Trophoblast cell (in vitro differentiated cells and primary cell): ENCODE measurements at regions not wholly inside any gene's neighbourhood (a gene's known extent, or its start where the extent isn't known, plus 50 kb on each side); places are given as distances from the start of the nearest gene placed in this dataset.

ENCODE experiments used
- DNase-seq, 2 donors: peaks; one replicate each; pipeline ENCODE4 v3.0.0-alpha.2; 2016
- H2AFZ ChIP-seq: 2 replicates; pipeline ENCODE4 v1.6.1; 2013; ENCODE audit warnings: low read length, moderate library complexity, mild to moderate bottlenecking; ENCODE audit not compliant: insufficient read depth, poor library complexity
- H2AK5ac ChIP-seq: 2 replicates; pipeline ENCODE4 v1.6.1; 2013; ENCODE audit warnings: mild to moderate bottlenecking, low read length
- H2BK120ac ChIP-seq: 2 replicates; pipeline ENCODE4 v1.6.1; 2013; ENCODE audit warnings: low read length, mild to moderate bottlenecking, moderate library complexity; ENCODE audit not compliant: insufficient read depth, poor library complexity
- H2BK12ac ChIP-seq: 2 replicates; pipeline ENCODE4 v1.6.1; 2013; ENCODE audit warnings: mild to moderate bottlenecking, low read length, moderate library complexity
- H2BK5ac ChIP-seq: 2 replicates; pipeline ENCODE4 v1.6.1; 2013; ENCODE audit warnings: low read length, low read depth, moderate library complexity, mild to moderate bottlenecking; ENCODE audit not compliant: poor library complexity
- H3K14ac ChIP-seq: 2 replicates; pipeline ENCODE4 v1.6.1; 2013; ENCODE audit warnings: mild to moderate bottlenecking, low read length
- H3K18ac ChIP-seq: 2 replicates; pipeline ENCODE4 v1.6.1; 2013; ENCODE audit warnings: mild to moderate bottlenecking, low read length
- H3K23ac ChIP-seq: 2 replicates; pipeline ENCODE4 v1.6.1; 2013; ENCODE audit warnings: low read length
- H3K27ac ChIP-seq: 2 replicates; pipeline ENCODE4 v1.5.1; 2013; ENCODE audit warnings: low read depth, mild to moderate bottlenecking, inconsistent platforms, low read length, moderate library complexity
- H3K27me3 ChIP-seq: 2 replicates; pipeline ENCODE4 v1.6.1; 2013; ENCODE audit warnings: inconsistent platforms, mild to moderate bottlenecking, low read length, moderate library complexity; ENCODE audit not compliant: insufficient read depth
- H3K36me3 ChIP-seq, 2 experiments: 1 replicate in 1 of 2; 2 replicates in 1 of 2; pipeline ENCODE4 v1.6.1; 2013; ENCODE audit warnings: low read length in 2 of 2, mild to moderate bottlenecking in 2 of 2, moderate library complexity in 1 of 2; ENCODE audit not compliant: insufficient read depth in 2 of 2, control insufficient read depth in 1 of 2
- H3K4ac ChIP-seq: 2 replicates; pipeline ENCODE4 v1.6.1; 2013; ENCODE audit warnings: low read depth, mild to moderate bottlenecking, low read length, moderate library complexity
- H3K4me1 ChIP-seq, 2 experiments: 1 replicate in 1 of 2; 2 replicates in 1 of 2; pipeline ENCODE4 v1.6.1; 2013; ENCODE audit warnings: low read length in 2 of 2, mild to moderate bottlenecking in 2 of 2, moderate library complexity in 1 of 2; ENCODE audit not compliant: insufficient read depth in 2 of 2, control insufficient read depth in 1 of 2
- H3K4me2 ChIP-seq: 2 replicates; pipeline ENCODE4 v1.6.1; 2013; ENCODE audit warnings: inconsistent platforms, mild to moderate bottlenecking, low read length, moderate library complexity
- H3K4me3 ChIP-seq: 2 replicates; pipeline ENCODE4 v1.5.1; 2013; ENCODE audit warnings: mild to moderate bottlenecking, low read depth, low read length, inconsistent platforms
- H3K79me1 ChIP-seq: one replicate; pipeline ENCODE4 v1.6.1; 2013; ENCODE audit warnings: low read length
- H3K79me2 ChIP-seq: 2 replicates; pipeline ENCODE4 v1.6.1; 2013; ENCODE audit warnings: low read length, mild to moderate bottlenecking; ENCODE audit not compliant: control insufficient read depth, insufficient read depth, poor library complexity
- H3K9ac ChIP-seq: 2 replicates; pipeline ENCODE4 v1.6.1; 2013; ENCODE audit warnings: mild to moderate bottlenecking, low read length
- H3K9me3 ChIP-seq: 2 replicates; pipeline ENCODE4 v1.6.1; 2013; ENCODE audit warnings: low read depth, mild to moderate bottlenecking, control low read depth, inconsistent platforms, low read length; ENCODE audit not compliant: insufficient read depth
- H4K12ac ChIP-seq: 2 replicates; pipeline ENCODE4 v1.6.1; 2013; ENCODE audit warnings: low read depth, mild to moderate bottlenecking, low read length, moderate library complexity
- H4K8ac ChIP-seq: 2 replicates; pipeline ENCODE4 v1.6.1; 2013; ENCODE audit warnings: low read depth, mild to moderate bottlenecking, low read length, moderate library complexity
- H4K91ac ChIP-seq: one replicate; pipeline ENCODE4 v1.6.1; 2013; ENCODE audit warnings: low read depth, mild to moderate bottlenecking, low read length, moderate library complexity
- WGBS: extraction: QIAGEN DNeasy Blood & Tissue Kit; methylation state at CpG from one replicate; pipeline ENCODE4 v1.1.7; 2013; ENCODE audit warnings: missing lambda C conversion rate; ENCODE audit not compliant: insufficient read length, insufficient coverage; ENCODE audit errors: extremely low coverage; 5-methylcytosine and 5-hydroxymethylcytosine counted together

DNA sequence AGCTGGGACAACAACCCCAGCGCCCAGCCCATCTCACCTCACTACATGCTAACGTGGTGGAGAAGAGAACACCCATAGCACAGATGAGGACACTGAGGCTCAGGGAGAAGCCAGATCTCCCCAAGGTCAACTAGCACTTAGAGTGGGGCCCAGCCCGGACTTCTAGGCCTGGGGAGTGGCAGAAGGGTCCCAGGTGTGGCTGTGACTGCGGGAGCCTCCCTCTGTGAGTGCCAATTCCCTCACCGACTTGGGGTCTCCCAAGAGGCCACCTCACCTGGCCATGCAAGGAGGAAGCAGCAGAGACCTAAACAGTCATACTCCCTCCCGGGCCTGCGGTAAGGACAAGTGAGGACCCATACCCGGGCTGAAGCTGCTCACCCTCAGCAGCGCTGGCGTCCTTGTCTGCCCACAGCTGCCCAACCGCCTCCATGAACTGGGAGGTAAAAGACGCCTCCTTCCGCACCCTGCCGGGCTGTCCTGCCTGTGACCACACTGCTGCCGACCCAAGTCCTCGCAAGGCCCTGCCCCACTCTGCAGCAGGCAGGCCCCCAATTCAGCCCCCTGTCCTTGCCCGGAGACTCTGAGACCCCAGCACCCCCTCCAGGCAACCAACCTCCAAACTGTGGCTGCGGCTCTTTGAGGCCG, 93.2 kb upstream of the RTL6 start:
- no peak overlapping the region for H3K4me3 ChIP-seq
- WGBS: no CpG with 5 or more reads among the region's 19 CpGs
- H2BK12ac ChIP-seq: no peak overlapping the region
- H3K79me2 ChIP-seq: no peaks in the 10 kb centered on the region
- H3K4me2 ChIP-seq: no peak overlapping the region
- no peak overlapping the region for H2BK120ac ChIP-seq
- H3K18ac ChIP-seq: no peak overlapping the region
- no peak overlapping the region for H2AFZ ChIP-seq
- no peak overlapping the region for H3K14ac ChIP-seq
- no peak overlapping the region for H3K9ac ChIP-seq
- no peak overlapping the region for H4K91ac ChIP-seq
- H4K8ac ChIP-seq: no peak overlapping the region
- peaks cover 22% of the 10 kb centered on the region for H3K9me3 ChIP-seq
- H3K4ac ChIP-seq: no peak overlapping the region
- H3K27ac ChIP-seq: no peak overlapping the region
- DNase-seq: no peak
- no peaks in the 10 kb centered on the region for H3K36me3 ChIP-seq
- no peak overlapping the region for H2AK5ac ChIP-seq
- no peaks in the 10 kb centered on the region for H3K79me1 ChIP-seq
- H4K12ac ChIP-seq: no peak overlapping the region
- no peak overlapping the region for H3K23ac ChIP-seq
- no peaks in the 10 kb centered on the region for H3K4me1 ChIP-seq
- H3K27me3 ChIP-seq: no peaks in the 10 kb centered on the region
- no peak overlapping the region for H2BK5ac ChIP-seq

- no peaks in the 10 kb centered on the region for H3K79me2 ChIP-seq
Measured at GRCh38 chr22:44590291-44590690, 92.3 kb upstream of the RTL6 start.

GRCh38 chr22:44589831-44590230, 91.8 kb upstream of the RTL6 start:
- DNase-seq: no peak
- no peak overlapping the region for H3K14ac ChIP-seq
- H3K9me3 ChIP-seq: peaks cover 22% of the 10 kb centered on the region
- H3K4me3 ChIP-seq: no peak overlapping the region
- no peaks in the 10 kb centered on the region for H3K79me1 ChIP-seq
- no peak overlapping the region for H2AK5ac ChIP-seq
- WGBS: no CpG with 5 or more reads among the region's 5 CpGs
- no peaks in the 10 kb centered on the region for H3K79me2 ChIP-seq
- H3K36me3 ChIP-seq: no peaks in the 10 kb centered on the region
- H3K27ac ChIP-seq: no peak overlapping the region
- H2BK5ac ChIP-seq: no peak overlapping the region
- H4K12ac ChIP-seq: no peak overlapping the region
- no peak overlapping the region for H2BK120ac ChIP-seq
- H4K8ac ChIP-seq: no peak overlapping the region
- H4K91ac ChIP-seq: no peak overlapping the region
- no peak overlapping the region for H3K23ac ChIP-seq
- H2BK12ac ChIP-seq: no peak overlapping the region
- no peaks in the 10 kb centered on the region for H3K27me3 ChIP-seq
- H3K4me1 ChIP-seq: no peaks in the 10 kb centered on the region
- no peak overlapping the region for H3K9ac ChIP-seq
- H3K4me2 ChIP-seq: no peak overlapping the region
- H3K18ac ChIP-seq: no peak overlapping the region
- no peak overlapping the region for H2AFZ ChIP-seq
- H3K4ac ChIP-seq: no peak overlapping the region

More at GRCh38 chr22:44590291-44590690, 92.3 kb upstream of the RTL6 start:
- Histone ChIP-seq H3K4me3 (no peak overlapping the region), H3K23ac (no peak overlapping the region), H3K18ac (no peak overlapping the region), H3K9me3 (peaks cover 22% of the 10 kb centered on the region), H3K4me2 (no peak overlapping the region), H2BK120ac (no peak overlapping the region), H3K27ac (no peak overlapping the region), H2AFZ (no peak overlapping the region), H3K27me3 (no peaks in the 10 kb centered on the region), H2BK5ac (no peak overlapping the region), H3K9ac (no peak overlapping the region), H3K4ac (no peak overlapping the region), H2AK5ac (no peak overlapping the region), H2BK12ac (no peak overlapping the region), H4K8ac (no peak overlapping the region), H4K12ac (no peak overlapping the region), H3K14ac (no peak overlapping the region), H3K79me1 (no peaks in the 10 kb centered on the region), H3K36me3 (no peaks in the 10 kb centered on the region), H4K91ac (no peak overlapping the region), H3K4me1 (no peaks in the 10 kb centered on the region)
- no CpG with 5 or more reads among the region's 13 CpGs for WGBS
- no peak for DNase-seq

GRCh38 chr22:44588348-44588747, 90.3 kb upstream of the RTL6 start:
- Histone ChIP-seq H3K23ac (no peak overlapping the region), H4K8ac (no peak overlapping the region), H3K36me3 (no peaks in the 10 kb centered on the region), H2BK5ac (no peak overlapping the region), H4K91ac (no peak overlapping the region), H2BK12ac (no peak overlapping the region), H3K9me3 (peaks cover 22% of the 10 kb centered on the region), H3K4me1 (no peaks in the 10 kb centered on the region), H2AFZ (no peak overlapping the region), H4K12ac (no peak overlapping the region), H3K18ac (no peak overlapping the region), H3K4me3 (no peak overlapping the region), H2BK120ac (no peak overlapping the region), H3K27me3 (no peaks in the 10 kb centered on the region), H3K79me2 (no peaks in the 10 kb centered on the region), H3K4me2 (no peak overlapping the region), H3K27ac (no peak overlapping the region), H3K9ac (no peak overlapping the region), H2AK5ac (no peak overlapping the region), H3K4ac (no peak overlapping the region), H3K79me1 (no peaks in the 10 kb centered on the region), H3K14ac (no peak overlapping the region)
- no CpG with 5 or more reads among the region's 14 CpGs for WGBS
- DNase-seq: no peak
